Neural crest cell (in vitro differentiated cells): ENCODE measurements at regions not wholly inside any gene's neighbourhood (a gene's known extent, or its start where the extent isn't known, plus 50 kb on each side); places are given as distances from the start of the nearest gene placed in this dataset.
A peak's percentile ranks its signal among the peaks of the same experiment; 100 is the strongest.
"Not testable (repeated sequence)": the region's sequence is repeated elsewhere in the genome, so short reads cannot be mapped to it uniquely, and the experiment has no call there.

Experiments used
- DNase-seq: peaks from one replicate; pipeline ENCODE4 v3.0.0; 2021; ENCODE audit warnings: low read depth, mixed read lengths, low spot score
- H3K27ac Mint-ChIP-seq: one replicate; pipeline ENCODE4 v1.8.0; 2021; ENCODE audit warnings: mild to moderate bottlenecking, mixed read lengths; ENCODE audit not compliant: unreplicated experiment
- H3K27me3 Mint-ChIP-seq: 2 replicates; pipeline ENCODE4 v1.8.0; 2021; ENCODE audit warnings: low read depth, mild to moderate bottlenecking, mixed read lengths
- H3K36me3 Mint-ChIP-seq: 2 replicates; pipeline ENCODE4 v1.8.0; 2021; ENCODE audit warnings: low read depth, mild to moderate bottlenecking, mixed read lengths
- H3K4me1 Mint-ChIP-seq: 2 replicates; pipeline ENCODE4 v1.8.0; 2021; ENCODE audit warnings: mixed read lengths
- H3K4me3 Mint-ChIP-seq: one replicate; pipeline ENCODE4 v1.8.0; 2021; ENCODE audit warnings: mild to moderate bottlenecking, mixed read lengths
- H3K9me3 Mint-ChIP-seq: 2 replicates; pipeline ENCODE4 v1.8.0; 2021; ENCODE audit warnings: mixed read lengths
- TF ChIP-seq, protein P1 (sequence below): fragments of 200-600 bp; sonication (generic); conservative IDR thresholded peaks from 2 replicates; pipeline ENCODE4 v1.5.0; 2021; ENCODE audit warnings: antibody characterized with exemption, mild to moderate bottlenecking

DNA sequence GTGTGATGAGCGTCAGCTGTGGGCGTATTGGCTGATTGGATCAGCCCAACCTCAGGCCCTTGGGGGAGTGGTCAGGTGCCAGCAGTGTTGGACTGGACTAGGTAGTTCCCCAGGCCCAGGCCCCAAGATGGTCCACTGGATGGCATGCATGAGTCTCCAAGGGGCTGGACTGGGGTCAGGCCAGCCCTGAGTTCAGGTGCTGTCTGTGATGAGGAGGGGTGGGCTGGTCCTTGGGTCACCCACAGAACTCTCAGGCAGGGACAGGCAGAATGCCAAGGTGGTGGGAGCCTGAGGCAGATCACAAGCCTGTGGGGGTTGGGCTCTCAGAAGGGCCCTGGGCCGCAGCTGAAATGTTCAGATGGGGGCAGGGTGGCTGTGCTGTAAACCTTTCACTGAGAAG, 59.5 kb upstream of the THUMPD2 start:
- TF ChIP-seq, protein P1, sequence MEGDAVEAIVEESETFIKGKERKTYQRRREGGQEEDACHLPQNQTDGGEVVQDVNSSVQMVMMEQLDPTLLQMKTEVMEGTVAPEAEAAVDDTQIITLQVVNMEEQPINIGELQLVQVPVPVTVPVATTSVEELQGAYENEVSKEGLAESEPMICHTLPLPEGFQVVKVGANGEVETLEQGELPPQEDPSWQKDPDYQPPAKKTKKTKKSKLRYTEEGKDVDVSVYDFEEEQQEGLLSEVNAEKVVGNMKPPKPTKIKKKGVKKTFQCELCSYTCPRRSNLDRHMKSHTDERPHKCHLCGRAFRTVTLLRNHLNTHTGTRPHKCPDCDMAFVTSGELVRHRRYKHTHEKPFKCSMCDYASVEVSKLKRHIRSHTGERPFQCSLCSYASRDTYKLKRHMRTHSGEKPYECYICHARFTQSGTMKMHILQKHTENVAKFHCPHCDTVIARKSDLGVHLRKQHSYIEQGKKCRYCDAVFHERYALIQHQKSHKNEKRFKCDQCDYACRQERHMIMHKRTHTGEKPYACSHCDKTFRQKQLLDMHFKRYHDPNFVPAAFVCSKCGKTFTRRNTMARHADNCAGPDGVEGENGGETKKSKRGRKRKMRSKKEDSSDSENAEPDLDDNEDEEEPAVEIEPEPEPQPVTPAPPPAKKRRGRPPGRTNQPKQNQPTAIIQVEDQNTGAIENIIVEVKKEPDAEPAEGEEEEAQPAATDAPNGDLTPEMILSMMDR = no peak
- Mint-ChIP-seq H3K36me3 (peaks cover 5% of the 10 kb centered on the region), H3K27me3 (no peaks in the 10 kb centered on the region), H3K27ac (peak overlapping the region; percentile 60), H3K4me3 (no peak overlapping the region), H3K4me1 (no peaks in the 10 kb centered on the region), H3K9me3 (peaks cover 9% of the 10 kb centered on the region)
- DNase-seq = no peak

GRCh38 chr2:39837856-39838453, 58.9 kb upstream of the THUMPD2 start:
- DNase-seq = no peak
- no peaks in the 10 kb centered on the region for H3K4me1 Mint-ChIP-seq
- peaks cover 5% of the 10 kb centered on the region for H3K36me3 Mint-ChIP-seq
- TF ChIP-seq, protein P1 = peak; percentile 74
- peak overlapping the region; percentile 60 for H3K27ac Mint-ChIP-seq
- H3K27me3 Mint-ChIP-seq = no peaks in the 10 kb centered on the region
- H3K9me3 Mint-ChIP-seq = peaks cover 9% of the 10 kb centered on the region
- H3K4me3 Mint-ChIP-seq = no peak overlapping the region

DNA sequence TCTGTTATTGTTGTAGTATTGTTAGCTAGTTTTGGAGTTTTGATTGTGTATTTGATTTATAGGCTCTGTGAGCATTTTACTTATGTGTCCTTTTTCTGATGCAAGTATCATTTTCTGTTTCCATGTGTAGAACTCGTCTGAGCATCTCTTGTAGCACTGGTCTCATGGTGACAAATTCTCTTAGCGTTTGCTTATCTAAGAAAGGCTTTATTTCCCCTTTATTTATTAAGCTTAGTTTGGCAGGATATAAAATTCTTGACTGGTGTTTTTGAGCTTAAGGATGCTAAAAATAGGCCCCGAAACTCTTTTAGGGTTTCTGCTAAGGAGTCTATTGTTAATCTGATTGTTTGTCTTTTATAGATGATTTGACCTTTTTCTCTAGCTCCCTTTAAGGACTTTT, 57.6 kb upstream of the THUMPD2 start:
- H3K27me3 Mint-ChIP-seq = no peaks in the 10 kb centered on the region
- no peak overlapping the region for H3K4me3 Mint-ChIP-seq
- no peak overlapping the region for H3K27ac Mint-ChIP-seq
- peaks cover 9% of the 10 kb centered on the region for H3K9me3 Mint-ChIP-seq
- no peaks in the 10 kb centered on the region for H3K4me1 Mint-ChIP-seq
- DNase-seq = no peak
- H3K36me3 Mint-ChIP-seq = peaks cover 5% of the 10 kb centered on the region
- TF ChIP-seq, protein P1 = no peak

DNA sequence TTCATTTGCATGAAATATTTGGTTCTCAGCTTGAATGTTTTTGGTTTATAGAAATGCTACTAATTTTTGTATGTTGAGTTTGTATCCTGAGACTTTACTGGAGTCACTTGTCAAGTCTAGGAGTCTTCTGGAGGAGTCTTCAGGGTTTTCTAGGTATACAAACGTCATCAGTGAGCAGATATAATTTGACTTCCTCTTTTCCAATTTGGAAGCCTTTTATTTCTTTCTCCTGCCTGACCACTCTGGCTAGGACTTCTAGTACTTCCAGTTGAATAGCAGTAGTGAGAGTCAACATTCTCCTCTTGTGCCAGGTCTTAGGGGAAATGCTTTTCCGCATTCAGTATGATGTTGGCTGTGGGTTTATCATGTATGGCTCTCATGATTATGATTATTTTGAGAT, 55.4 kb upstream of the THUMPD2 start:
- TF ChIP-seq, protein P1 = no peak
- no peak overlapping the region for H3K4me3 Mint-ChIP-seq
- H3K27ac Mint-ChIP-seq = no peak overlapping the region
- no peaks in the 10 kb centered on the region for H3K27me3 Mint-ChIP-seq
- peaks cover 5% of the 10 kb centered on the region for H3K36me3 Mint-ChIP-seq
- peaks cover 12% of the 10 kb centered on the region for H3K9me3 Mint-ChIP-seq
- no peak for DNase-seq
- no peaks in the 10 kb centered on the region for H3K4me1 Mint-ChIP-seq

- H3K4me3 Mint-ChIP-seq, H3K36me3 Mint-ChIP-seq, H3K27ac Mint-ChIP-seq, DNase-seq, H3K27me3 Mint-ChIP-seq, H3K4me1 Mint-ChIP-seq: not testable (repeated sequence)
- H3K9me3 Mint-ChIP-seq = peaks cover 12% of the 10 kb centered on the region
Measured at GRCh38 chr2:39830610-39831009, 51.6 kb upstream of the THUMPD2 start.
